DMS53 treated with DMSO at 0.1 percent for 48 hours (cell line): ENCODE measurements at regions not wholly inside any gene's neighbourhood (a gene's known extent, or its start where the extent isn't known, plus 50 kb on each side); places are given as distances from the start of the nearest gene placed in this dataset.

Source experiments
- DNase-seq: peaks from one replicate; lab custom pipeline; 2025; ENCODE audit not compliant: unreplicated experiment; lab: John Stamatoyannopoulos, UW

DNA sequence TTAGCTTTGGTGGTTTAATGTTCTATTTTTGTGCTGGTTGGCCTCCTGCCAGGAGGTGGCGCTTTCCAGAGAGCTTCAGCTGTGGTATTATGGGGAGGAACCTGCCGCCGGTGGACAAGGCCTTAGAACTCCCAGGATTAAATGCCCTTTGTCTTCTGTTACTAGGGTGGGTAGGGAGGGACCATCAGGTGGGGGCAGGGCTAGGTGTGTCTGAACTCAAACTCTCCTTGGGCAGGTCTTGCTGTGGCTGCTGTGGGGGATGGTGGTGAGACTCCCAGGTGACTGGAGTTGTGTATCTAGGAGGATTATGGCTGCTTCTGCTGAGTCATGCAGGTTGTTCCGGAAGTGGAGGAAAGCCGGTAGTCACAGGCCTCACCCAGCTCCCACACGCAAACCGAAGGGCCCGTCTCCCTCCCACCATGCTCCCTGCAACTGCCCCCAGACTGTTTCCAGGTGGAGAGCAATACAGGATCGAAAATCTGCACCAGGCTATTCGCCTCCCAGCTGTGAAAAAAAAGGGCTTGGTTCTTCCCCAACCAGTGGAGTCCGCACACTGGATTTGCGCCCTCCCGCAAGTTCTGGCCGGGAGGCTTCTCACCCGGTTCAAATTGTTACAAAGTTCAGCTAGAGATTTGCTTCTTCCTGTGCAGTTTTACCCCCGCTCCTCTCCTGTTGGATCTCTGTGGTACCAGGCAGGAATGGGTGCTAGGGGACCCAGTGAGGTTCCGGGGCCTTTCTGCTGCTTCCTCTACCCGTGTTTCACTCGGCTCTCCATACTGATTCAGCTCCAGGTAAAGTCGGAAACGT, 220.5 kb downstream of the CENPF start:
- no peak for DNase-seq

- DNase-seq, result no peak
Measured at GRCh38 chr1:214824763-214825162, 221.8 kb downstream of the CENPF start.

DNA sequence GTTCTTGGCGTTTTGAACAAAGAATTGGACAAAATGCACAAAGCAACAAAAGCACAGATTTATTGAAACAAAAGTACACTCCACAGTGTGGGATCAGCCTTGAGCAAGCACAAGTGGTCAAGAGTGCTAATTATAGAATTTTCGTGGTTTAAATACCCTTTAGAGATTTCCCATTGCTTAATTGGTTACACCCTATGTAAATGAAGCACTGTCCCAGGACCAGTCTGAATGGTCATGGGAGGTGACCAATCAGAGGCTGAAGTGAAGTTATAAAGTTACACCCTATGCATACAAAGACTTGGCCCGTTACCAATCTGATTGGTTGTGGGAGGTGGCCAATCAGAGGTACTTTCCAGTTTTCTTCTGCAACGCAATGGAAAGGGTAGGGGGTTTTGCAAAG, 223.6 kb downstream of the CENPF start:
- no peak for DNase-seq

GRCh38 chr1:214827883-214828282, 224.9 kb downstream of the CENPF start:
- no peak for DNase-seq

DNA sequence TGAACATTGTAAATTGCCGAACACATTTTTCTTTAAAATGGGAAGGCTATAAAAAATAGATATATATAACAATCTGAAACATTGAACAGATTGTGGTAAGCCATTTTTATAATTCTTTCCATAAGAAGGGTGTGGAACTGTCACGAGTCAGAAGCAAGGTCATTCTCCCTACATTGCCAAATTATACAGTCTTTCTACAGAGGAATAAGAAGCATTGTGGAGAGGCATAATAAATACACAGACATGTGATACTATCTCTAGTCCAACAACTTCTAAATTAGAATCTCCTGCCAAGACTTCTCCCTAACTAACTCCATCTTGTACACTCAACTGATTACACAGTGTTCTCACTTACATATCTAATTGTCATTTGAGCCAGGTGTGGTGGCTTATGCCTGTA, 227.9 kb downstream of the CENPF start:
- no peak for DNase-seq

- no peak for DNase-seq
Measured at GRCh38 chr1:214831956-214832355, 229.0 kb downstream of the CENPF start.

DNA sequence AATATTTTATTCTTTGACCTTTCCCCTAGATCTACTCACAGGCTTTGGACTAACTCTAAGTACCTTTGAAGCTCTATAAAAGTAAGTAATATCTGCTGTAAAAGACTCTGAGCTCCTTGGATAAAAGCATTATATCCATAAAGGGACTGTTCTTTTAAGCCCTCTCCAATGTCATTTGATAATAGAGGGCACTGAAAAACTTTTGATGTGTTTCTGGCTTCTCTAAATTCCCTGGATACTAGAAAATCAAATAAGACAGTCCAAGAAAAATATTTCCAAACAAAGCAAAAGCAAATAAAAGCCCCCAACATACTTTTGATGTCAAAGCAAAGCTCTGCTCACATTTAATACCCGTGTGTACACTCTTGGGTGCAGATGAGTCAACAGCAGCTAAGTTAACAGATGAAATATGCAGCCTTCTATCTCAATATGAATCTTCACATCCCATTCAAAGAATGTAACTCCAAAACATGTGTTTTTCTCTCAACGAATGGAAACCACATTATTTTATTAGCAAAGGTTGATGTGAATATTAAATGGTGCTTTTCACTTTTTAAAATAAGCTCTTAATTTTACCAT, 230.3 kb downstream of the CENPF start:
- peak; percentile 8 for DNase-seq

DNA sequence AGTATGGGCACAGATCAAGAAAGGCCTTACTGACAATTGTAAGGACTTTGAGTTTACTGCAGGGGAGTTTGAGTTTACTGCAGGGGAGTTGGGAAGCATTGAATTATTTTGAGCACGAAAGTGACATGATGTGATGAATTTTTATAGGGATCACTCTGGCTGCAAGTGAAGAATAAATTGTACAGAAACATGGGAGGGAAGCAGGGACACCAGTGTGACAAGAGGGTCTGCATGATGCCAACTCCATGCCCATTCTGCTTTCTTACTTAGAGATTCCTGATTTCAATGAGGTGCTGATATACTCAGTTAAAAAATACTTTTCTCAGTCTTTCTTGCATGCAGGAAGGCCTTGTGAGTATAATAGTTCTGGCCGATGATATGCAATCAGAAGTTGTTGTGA, 234.4 kb downstream of the CENPF start:
- DNase-seq, result no peak

DNA sequence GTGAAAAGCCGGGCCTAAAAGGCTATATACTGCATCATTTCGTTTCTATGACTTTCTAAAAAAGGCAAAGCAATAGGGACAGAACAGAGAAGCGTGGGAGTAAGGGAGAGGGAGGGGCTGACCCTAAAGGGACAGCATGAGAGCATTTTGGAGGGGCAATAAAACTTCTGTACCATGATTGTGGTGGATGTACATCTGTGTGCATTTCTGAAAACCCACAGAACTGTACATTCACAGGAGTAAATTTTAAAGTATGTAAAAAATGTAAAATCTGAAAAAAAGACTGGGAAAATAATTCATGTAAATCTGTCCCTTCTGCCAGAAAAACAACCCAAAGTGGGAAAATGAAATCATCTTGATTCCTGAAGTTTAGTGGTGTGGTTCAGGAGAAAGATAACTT, 235.4 kb downstream of the CENPF start:
- DNase-seq, result no peak

GRCh38 chr1:214840356-214840755, 237.4 kb downstream of the CENPF start:
- no peak for DNase-seq

- DNase-seq, result no peak
Measured at GRCh38 chr1:214842856-214843255, 239.7 kb upstream of the KCNK2 start.

- no peak for DNase-seq
Measured at GRCh38 chr1:214843281-214843680, 239.3 kb upstream of the KCNK2 start.

DNA sequence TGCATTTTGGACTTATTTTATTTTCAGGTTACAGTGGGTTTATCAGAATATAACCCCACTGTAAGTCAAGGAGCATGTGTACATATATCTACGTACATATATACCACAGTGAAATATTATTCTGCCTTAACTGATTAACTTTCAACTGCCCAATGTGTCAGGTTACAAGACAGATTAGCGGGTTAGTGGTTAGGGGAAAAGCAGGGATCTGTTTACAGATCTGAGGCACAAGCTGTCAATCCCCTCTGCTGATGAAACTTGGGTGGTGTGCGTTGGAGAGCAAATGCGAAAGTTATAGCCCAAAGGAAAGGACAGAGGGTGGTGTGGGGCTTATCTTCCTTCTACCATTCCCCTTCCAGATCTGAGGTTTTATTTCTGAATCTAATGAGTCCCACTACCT, 238.2 kb upstream of the KCNK2 start:
- DNase-seq, result no peak

GRCh38 chr1:214846276-214846675, 236.3 kb upstream of the KCNK2 start:
- no peak for DNase-seq

DNA sequence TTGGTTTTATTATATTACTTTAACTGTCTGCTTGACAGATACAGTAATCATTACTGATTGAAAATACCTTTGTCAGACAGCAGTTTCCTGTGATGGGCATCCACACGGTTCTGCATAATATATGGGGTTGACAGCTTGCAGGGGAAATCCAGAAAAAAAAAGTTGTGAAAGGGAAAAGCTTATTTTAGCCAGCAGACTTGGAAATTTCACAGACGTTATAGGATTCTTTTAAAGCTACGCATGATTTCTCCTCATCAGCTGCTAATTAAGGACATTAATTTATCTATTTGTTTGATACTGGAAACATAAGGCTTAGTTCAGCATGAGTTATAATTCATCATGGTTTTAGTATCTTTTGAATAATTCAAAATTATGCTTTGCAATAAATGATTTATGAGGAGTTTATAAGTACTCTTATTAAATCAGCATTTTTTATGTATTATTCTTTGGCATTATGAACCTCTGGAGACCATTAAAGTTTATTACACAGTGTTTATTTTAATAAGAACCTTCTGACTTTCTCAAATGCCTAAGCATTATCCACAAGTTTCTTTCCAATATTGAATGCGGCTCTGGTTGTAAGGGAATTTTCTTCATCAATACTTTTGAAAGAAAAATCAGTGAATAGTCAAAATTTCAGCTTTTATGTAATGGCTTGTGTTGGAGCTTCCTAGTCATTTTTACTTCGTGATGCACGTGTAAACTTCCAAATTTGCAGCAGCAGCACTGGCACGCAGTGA, 235.3 kb upstream of the KCNK2 start:
- DNase-seq, result no peak

DNA sequence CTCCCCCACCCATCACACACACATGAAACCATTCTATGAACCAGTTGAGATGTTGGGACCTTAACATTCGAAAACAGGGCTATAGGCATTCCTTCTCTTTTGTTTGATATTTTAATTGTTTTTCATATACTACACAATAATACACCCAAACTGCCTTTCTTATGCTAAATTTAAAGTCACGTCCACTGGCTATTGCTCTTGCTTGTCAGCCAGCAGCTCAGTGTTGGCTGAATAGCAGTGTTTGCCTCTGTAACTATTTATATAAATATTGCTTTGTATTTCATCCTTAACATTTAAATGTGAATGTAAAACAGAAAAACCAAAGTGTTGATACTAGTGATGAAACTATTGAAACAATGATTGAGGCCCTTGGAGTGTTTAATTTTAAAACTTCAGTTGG, 234.4 kb upstream of the KCNK2 start:
- DNase-seq, result no peak

DNA sequence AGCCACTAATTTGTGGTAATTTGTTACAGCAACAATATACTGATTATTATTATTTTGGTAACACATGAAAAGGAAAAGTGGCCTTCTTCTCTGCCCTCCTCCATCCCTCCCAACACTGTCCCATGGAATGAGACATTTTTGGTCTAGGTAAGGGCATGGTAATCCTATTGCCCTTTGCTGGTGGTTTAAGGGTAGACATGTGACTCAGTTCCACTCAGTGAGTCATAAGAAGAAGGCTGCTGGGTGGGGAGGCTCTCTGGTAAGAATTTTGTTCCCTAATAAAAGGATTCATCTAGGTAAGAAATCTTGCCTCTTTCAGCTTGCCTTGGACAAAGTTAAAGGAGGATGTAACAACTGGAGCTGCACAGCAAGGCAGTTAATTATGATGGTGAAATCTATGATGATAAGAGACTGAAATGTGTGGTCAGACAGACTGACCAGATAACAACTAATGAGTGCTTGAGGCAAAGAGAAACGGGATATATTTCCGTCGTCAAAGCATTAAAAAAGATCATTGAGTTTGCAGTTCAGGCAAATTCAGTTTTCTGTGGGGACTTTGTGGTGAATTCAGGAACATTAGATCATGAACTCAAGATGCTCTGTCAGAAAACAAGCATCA, 232.0 kb upstream of the KCNK2 start:
- DNase-seq, result no peak

DNA sequence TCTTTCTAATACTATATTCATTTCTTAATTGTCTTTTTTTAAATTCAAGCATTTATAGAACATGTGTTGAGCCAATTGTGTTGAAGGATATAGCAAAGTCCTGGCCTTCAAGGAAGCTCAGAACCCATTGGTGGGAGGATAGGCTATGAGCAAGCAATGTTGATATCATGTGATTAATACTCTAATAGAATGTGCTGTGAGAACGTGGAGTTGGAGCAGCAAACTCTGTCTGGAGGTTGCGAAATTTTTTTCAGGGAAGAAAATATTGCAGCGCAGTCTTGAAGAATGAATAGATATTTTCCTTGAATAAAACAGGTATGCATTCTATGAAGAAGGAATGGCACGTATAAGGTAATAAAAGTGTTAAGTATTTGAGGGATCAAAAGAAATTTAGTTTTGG, 229.2 kb upstream of the KCNK2 start:
- no peak for DNase-seq

- DNase-seq, result no peak
Measured at GRCh38 chr1:214854126-214854875, 228.2 kb upstream of the KCNK2 start.

GRCh38 chr1:214856843-214857242, 225.7 kb upstream of the KCNK2 start:
- DNase-seq, result no peak

GRCh38 chr1:214857716-214858115, 224.8 kb upstream of the KCNK2 start:
- DNase-seq, result no peak
